Adipocyte (in vitro differentiated cells): ENCODE measurements at regions not wholly inside any gene's neighbourhood (a gene's known extent, or its start where the extent isn't known, plus 50 kb on each side); places are given as distances from the start of the nearest gene placed in this dataset.
"Not testable (repeated sequence)": the region's sequence is repeated elsewhere in the genome, so short reads cannot be mapped to it uniquely, and the experiment has no call there.

Experiments used
- DNase-seq: peaks from one replicate; pipeline ENCODE4 v3.0.0-alpha.2; 2015; ENCODE audit warnings: low read depth
- H3K27me3 ChIP-seq: replicated peaks from 2 replicates; pipeline ENCODE4 v1.7.0; 2013; ENCODE audit warnings: mild to moderate bottlenecking, low read length, moderate library complexity; ENCODE audit not compliant: control insufficient read depth, insufficient read depth
- H3K36me3 ChIP-seq: 2 replicates; pipeline ENCODE4 v1.7.0; 2013; ENCODE audit warnings: low read length, mild to moderate bottlenecking, moderate library complexity; ENCODE audit not compliant: control insufficient read depth, insufficient read depth, severe bottlenecking
- H3K4me1 ChIP-seq: 2 replicates; pipeline ENCODE4 v1.7.0; 2013; ENCODE audit warnings: mild to moderate bottlenecking, low read length, moderate library complexity; ENCODE audit not compliant: control insufficient read depth, insufficient read depth
- H3K4me3 ChIP-seq: 2 replicates; pipeline ENCODE4 v1.7.0; 2013; ENCODE audit warnings: mild to moderate bottlenecking, low read length, moderate library complexity
- H3K9ac ChIP-seq: 2 replicates; pipeline ENCODE4 v1.7.0; 2013; ENCODE audit warnings: mild to moderate bottlenecking, low read length, moderate library complexity
- H3K9me3 ChIP-seq: 2 replicates; pipeline ENCODE4 v1.7.0; 2013; ENCODE audit warnings: mild to moderate bottlenecking, low read length, moderate library complexity; ENCODE audit not compliant: control insufficient read depth

GRCh38 chr5:13346401-13346800 is 598.1 kb downstream of the DNAH5 start:
- no peak overlapping the region for H3K9ac ChIP-seq
- no peaks in the 10 kb centered on the region for H3K9me3 ChIP-seq
- H3K4me1 ChIP-seq = no peaks in the 10 kb centered on the region
- DNase-seq = no peak
- no peaks in the 10 kb centered on the region for H3K27me3 ChIP-seq
- H3K4me3 ChIP-seq = no peak overlapping the region
- H3K36me3 ChIP-seq = no peaks in the 10 kb centered on the region

DNA sequence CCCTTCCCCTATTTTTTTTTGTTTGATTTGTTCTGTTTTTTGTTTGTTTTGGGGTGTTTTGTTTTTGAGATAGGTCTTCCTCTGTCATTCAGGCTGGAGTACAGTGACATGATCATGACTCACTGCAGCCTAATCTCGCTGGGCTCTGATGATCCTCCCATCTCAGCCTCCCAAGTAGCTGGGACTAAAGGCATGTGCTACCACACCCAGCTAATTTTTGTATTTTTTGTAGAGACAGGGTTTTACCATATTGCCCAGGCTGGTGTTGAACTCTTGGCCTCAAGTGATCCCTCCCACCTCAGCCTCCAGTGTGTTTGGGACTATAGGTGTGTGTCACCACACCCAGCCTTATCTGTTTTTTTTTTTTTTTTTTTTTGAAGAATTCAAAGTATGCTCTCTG is 605.4 kb downstream of the DNAH5 start:
- DNase-seq = no peak
- Histone ChIP-seq H3K9ac (no peak overlapping the region), H3K36me3 (no peaks in the 10 kb centered on the region), H3K4me1 (no peaks in the 10 kb centered on the region), H3K9me3 (no peaks in the 10 kb centered on the region), H3K27me3 (no peaks in the 10 kb centered on the region), H3K4me3 (no peak overlapping the region)

- not testable (repeated sequence) for H3K4me3 ChIP-seq, H3K4me1 ChIP-seq, H3K36me3 ChIP-seq, DNase-seq, H3K27me3 ChIP-seq, H3K9me3 ChIP-seq, H3K9ac ChIP-seq
Observed at GRCh38 chr5:13335026-13335425, 609.5 kb downstream of the DNAH5 start.

DNA sequence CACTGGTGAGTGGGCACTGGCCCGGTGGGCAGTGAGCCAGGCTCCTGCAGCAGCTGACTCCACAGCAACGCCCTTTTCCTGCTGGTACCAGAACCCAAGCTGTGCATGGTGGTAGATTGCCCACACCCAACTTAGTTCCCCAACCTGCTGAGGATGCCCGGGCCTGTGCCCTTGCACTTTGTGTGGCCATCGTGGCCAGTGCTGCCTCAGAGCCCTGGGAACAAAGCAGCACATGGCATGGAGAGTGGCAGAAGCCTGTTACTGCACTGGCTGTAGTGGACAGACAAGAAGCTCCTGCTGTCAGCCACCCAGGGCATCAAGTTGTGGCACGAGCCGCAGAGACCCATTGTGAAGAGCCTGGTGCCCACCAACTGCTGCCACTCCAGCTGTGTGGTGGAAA is 612.9 kb downstream of the DNAH5 start:
- Histone ChIP-seq H3K27me3 (no peaks in the 10 kb centered on the region), H3K9me3 (no peaks in the 10 kb centered on the region), H3K9ac (no peak overlapping the region), H3K4me3 (no peak overlapping the region), H3K36me3 (no peaks in the 10 kb centered on the region), H3K4me1 (peaks cover 4% of the 10 kb centered on the region)
- DNase-seq = no peak

GRCh38 chr5:13328316-13328715 is 616.2 kb downstream of the DNAH5 start:
- peaks cover 8% of the 10 kb centered on the region for H3K4me1 ChIP-seq
- H3K4me3 ChIP-seq = no peak overlapping the region
- H3K9ac ChIP-seq = no peak overlapping the region
- no peaks in the 10 kb centered on the region for H3K27me3 ChIP-seq
- DNase-seq = no peak
- H3K9me3 ChIP-seq = no peaks in the 10 kb centered on the region
- H3K36me3 ChIP-seq = no peaks in the 10 kb centered on the region

DNA sequence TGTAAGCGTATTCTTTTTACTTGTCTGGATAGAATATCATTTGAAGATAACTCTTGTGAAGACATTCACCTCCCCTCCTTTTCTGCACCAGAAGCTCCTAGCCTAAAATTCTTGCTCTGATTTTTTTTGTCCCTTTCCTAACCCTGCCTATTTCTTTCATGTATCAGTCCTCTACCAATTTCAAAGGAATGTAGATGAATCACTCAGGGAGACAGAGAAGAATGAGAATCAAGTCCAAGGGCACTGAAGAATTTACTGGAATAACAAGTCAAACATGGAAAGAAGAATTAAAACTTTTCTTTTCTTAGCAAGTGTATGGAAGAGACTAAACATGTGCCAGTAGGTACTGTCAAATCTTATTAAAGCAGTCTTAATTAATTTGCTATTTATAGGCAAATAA is 618.7 kb downstream of the DNAH5 start:
- Histone ChIP-seq H3K9me3 (no peaks in the 10 kb centered on the region), H3K4me1 (peaks cover 8% of the 10 kb centered on the region), H3K9ac (no peak overlapping the region), H3K27me3 (no peaks in the 10 kb centered on the region), H3K36me3 (no peaks in the 10 kb centered on the region), H3K4me3 (no peak overlapping the region)
- DNase-seq = no peak

GRCh38 chr5:13322769-13323168 is 621.7 kb downstream of the DNAH5 start:
- peaks cover 4% of the 10 kb centered on the region for H3K9me3 ChIP-seq
- no peak overlapping the region for H3K4me3 ChIP-seq
- H3K4me1 ChIP-seq = peaks cover 4% of the 10 kb centered on the region
- H3K36me3 ChIP-seq = no peaks in the 10 kb centered on the region
- H3K9ac ChIP-seq = no peak overlapping the region
- H3K27me3 ChIP-seq = no peaks in the 10 kb centered on the region
- DNase-seq = no peak

DNA sequence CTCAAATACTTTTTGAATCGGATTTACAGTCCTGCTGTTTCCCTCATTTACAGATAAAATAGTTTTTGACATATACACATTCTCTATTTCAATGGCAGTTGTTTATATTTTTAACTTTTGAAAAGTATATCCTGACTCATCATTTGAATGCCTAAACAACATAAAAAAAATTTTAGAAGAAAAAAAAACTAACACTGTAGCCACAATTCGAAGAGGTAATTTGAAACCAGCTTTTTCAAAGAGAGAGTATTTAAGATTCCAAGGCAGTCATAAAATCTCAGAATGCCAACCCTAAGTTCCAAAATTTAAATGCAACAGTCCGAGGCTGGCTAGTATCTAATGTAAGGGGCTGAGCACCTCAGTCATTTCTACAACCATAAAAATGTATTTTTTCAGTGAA is 626.8 kb downstream of the DNAH5 start:
- DNase-seq = no peak
- no peaks in the 10 kb centered on the region for H3K36me3 ChIP-seq
- no peaks in the 10 kb centered on the region for H3K4me1 ChIP-seq
- no peak overlapping the region for H3K4me3 ChIP-seq
- no peaks in the 10 kb centered on the region for H3K27me3 ChIP-seq
- H3K9me3 ChIP-seq = peaks cover 4% of the 10 kb centered on the region
- no peak overlapping the region for H3K9ac ChIP-seq

DNA sequence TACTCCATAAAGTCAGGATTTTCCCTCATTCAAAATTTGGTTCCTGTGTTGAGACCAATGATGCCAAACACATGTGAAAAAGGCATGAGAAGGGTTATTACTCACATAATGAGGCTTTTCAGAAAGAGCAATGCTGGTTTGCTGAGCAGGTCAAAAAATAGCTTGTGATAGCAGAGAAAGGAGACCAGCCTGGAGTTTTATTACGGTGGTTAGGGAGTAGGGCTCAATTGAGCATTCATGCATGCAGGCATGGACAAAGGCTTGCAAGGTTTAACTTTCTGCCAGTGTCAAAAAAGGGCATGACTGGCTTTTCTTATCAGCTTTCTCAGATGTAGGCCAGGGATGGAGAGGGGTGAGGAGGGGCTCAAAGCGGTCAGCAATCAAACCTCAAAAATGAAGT is 628.3 kb downstream of the DNAH5 start:
- Histone ChIP-seq H3K27me3 (no peaks in the 10 kb centered on the region), H3K4me3 (no peak overlapping the region)
- DNase-seq = no peak

DNA sequence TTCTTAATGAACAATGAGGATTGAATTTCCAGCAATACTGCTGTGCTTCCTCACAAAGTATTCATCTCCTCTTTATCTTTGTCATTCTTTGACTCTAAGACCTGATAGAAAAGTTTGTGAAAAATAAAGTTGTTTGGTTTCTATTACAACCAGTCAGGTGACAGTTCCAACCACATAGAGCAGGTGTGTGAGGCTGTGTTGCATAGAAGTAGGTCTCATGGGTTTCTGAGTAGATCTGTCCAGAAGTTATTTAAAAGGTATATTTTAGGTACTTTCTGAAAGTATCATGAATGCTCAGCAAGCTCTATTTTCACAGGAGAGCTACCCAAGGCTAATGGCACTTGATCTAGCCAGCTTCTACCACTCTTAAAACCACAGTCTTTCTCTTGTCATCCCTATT is 637.0 kb downstream of the DNAH5 start:
- DNase-seq = no peak
- H3K27me3 ChIP-seq = no peaks in the 10 kb centered on the region

More for the DNA sequence above, 628.3 kb downstream of the DNAH5 start:
- Histone ChIP-seq H3K4me1 (no peaks in the 10 kb centered on the region), H3K9me3 (peaks cover 4% of the 10 kb centered on the region), H3K36me3 (no peaks in the 10 kb centered on the region), H3K9ac (no peak overlapping the region)

DNA sequence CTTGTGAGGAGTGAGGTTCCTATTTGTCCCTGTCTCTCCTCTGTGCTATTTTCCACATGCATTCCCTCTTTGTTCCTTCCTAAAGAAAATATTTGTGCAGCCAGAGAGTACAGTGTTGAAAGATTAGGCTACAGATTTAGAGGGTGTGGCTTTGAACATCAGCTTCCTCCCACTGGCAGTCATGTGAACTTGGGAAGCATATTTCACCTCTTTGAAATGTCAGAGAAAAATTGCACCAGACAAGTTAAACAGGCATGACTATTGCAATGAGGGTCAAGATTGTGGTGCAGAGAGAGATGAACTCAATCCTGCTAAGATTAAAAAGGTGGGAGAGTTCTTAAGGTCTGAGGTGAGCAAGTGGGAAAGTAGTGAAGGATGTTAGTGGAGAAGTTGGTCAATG is 641.0 kb downstream of the DNAH5 start:
- no peaks in the 10 kb centered on the region for H3K27me3 ChIP-seq
- no peaks in the 10 kb centered on the region for H3K36me3 ChIP-seq
- H3K4me1 ChIP-seq = no peaks in the 10 kb centered on the region
- H3K4me3 ChIP-seq = no peak overlapping the region
- no peaks in the 10 kb centered on the region for H3K9me3 ChIP-seq
- DNase-seq = no peak
- H3K9ac ChIP-seq = no peak overlapping the region

More for the DNA sequence above, 637.0 kb downstream of the DNAH5 start:
- H3K9me3 ChIP-seq = no peaks in the 10 kb centered on the region
- no peaks in the 10 kb centered on the region for H3K36me3 ChIP-seq
- no peak overlapping the region for H3K9ac ChIP-seq
- H3K4me1 ChIP-seq = no peaks in the 10 kb centered on the region
- no peak overlapping the region for H3K4me3 ChIP-seq

- no peak overlapping the region for H3K4me3 ChIP-seq
- no peaks in the 10 kb centered on the region for H3K9me3 ChIP-seq
- no peaks in the 10 kb centered on the region for H3K27me3 ChIP-seq
- H3K9ac ChIP-seq = no peak overlapping the region
- DNase-seq = no peak
- no peaks in the 10 kb centered on the region for H3K4me1 ChIP-seq
- no peaks in the 10 kb centered on the region for H3K36me3 ChIP-seq
Observed at GRCh38 chr5:13278811-13279210, 665.7 kb downstream of the DNAH5 start.
